Colonic mucosa (tissue), 4 donors: ENCODE measurements at regions not wholly inside any gene's neighbourhood (a gene's known extent, or its start where the extent isn't known, plus 50 kb on each side); places are given as distances from the start of the nearest gene placed in this dataset.
"Not testable (repeated sequence)": the region's sequence is repeated elsewhere in the genome, so short reads cannot be mapped to it uniquely, and the experiment has no call there.

Experiments used
- DNase-seq: peaks from one replicate; pipeline ENCODE4 v3.0.0-alpha.2; 2020
- H3K27ac ChIP-seq: fragments of 200-600 bp; one replicate; pipeline ENCODE4 v1.8.0; 2021
- H3K27me3 ChIP-seq: fragments of 200-600 bp; one replicate; pipeline ENCODE4 v1.8.0; 2021
- H3K36me3 ChIP-seq: fragments of 200-600 bp; one replicate; pipeline ENCODE4 v1.8.0; 2021
- H3K4me1 ChIP-seq: fragments of 200-600 bp; one replicate; pipeline ENCODE4 v1.8.0; 2021; ENCODE audit warnings: mild to moderate bottlenecking
- H3K4me3 ChIP-seq: fragments of 200-600 bp; one replicate; pipeline ENCODE4 v1.8.0; 2021
- H3K9ac ChIP-seq, 2 donors: one replicate each; pipeline ENCODE4 v1.7.0; 2013; ENCODE audit warnings: control low read depth in 2 of 2, low read depth in 2 of 2, low read length in 2 of 2
- H3K9me3 ChIP-seq: fragments of 200-600 bp; one replicate; pipeline ENCODE4 v1.8.0; 2021
- intact Hi-C: fragments of 100-400 bp; cut with DNase I; formaldehyde crosslinking; loops from one replicate; pipeline ENCODE4 v1.14.1; 2022
- TF ChIP-seq, protein P1 (sequence below): fragments of 200-600 bp; IDR thresholded peaks from one replicate; pipeline ENCODE4 v1.8.0; 2022; ENCODE audit warnings: antibody characterized with exemption, mild to moderate bottlenecking
- donor health status: healthy.
- donor health status: DM: no; HTN: no; CAD: no.
- donor health status: DM: no; HTN: no; CAD: no.

DNA sequence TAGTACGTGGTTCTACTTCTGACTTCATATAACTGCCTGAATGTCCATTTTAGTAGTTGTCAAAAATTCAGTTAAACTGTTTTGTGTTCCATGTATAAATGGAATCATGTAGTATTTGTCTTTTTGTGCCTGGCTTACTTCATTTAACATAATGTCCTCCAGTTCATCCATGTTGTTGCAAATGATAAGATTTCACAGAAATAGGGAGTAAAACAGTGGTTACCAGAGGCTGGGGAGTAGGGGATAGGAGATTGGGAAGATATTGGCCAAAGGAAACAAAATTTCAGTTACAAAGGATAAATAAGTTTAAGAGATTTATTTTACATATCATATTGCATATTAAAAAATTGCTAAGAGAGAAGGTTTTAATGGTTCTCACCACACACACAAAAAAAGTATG lies 425.0 kb upstream of the MEF2C start:
- intact Hi-C loops, result no loop called here
- H3K9ac ChIP-seq, result no peak overlapping the region
- no peak for DNase-seq

DNA sequence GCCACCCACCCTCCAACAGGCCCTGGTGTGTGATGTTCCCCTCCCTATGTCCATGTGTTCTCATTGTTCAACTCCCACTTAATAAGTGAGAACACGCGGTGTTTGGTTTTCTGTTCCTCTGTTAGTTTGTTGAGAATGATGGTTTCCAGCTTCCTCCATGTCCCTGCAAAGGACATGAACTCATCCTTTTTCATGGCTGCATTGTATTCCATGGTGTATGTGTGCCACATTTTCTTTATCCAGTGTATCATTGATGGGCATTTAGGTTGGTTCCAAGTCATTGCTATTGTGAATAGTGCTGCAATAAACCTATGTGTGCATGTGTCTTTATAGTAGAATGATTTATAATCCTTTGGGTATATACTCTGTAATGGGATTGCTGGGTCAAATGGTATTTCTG lies 424.2 kb upstream of the MEF2C start:
- H3K27ac ChIP-seq, H3K4me1 ChIP-seq, H3K27me3 ChIP-seq, H3K4me3 ChIP-seq, H3K9ac ChIP-seq, H3K36me3 ChIP-seq, DNase-seq, H3K9me3 ChIP-seq, intact Hi-C loops: not testable (repeated sequence)

More for the DNA sequence above, 425.0 kb upstream of the MEF2C start:
- Histone ChIP-seq H3K27me3 (no peaks in the 10 kb centered on the region), H3K36me3 (no peaks in the 10 kb centered on the region), H3K9me3 (no peaks in the 10 kb centered on the region), H3K4me1 (no peaks in the 10 kb centered on the region), H3K27ac (no peak overlapping the region), H3K4me3 (no peak overlapping the region)
- TF ChIP-seq, protein P1, sequence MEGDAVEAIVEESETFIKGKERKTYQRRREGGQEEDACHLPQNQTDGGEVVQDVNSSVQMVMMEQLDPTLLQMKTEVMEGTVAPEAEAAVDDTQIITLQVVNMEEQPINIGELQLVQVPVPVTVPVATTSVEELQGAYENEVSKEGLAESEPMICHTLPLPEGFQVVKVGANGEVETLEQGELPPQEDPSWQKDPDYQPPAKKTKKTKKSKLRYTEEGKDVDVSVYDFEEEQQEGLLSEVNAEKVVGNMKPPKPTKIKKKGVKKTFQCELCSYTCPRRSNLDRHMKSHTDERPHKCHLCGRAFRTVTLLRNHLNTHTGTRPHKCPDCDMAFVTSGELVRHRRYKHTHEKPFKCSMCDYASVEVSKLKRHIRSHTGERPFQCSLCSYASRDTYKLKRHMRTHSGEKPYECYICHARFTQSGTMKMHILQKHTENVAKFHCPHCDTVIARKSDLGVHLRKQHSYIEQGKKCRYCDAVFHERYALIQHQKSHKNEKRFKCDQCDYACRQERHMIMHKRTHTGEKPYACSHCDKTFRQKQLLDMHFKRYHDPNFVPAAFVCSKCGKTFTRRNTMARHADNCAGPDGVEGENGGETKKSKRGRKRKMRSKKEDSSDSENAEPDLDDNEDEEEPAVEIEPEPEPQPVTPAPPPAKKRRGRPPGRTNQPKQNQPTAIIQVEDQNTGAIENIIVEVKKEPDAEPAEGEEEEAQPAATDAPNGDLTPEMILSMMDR, result no peak

GRCh38 chr5:89303033-89303480 lies 420.1 kb upstream of the MEF2C start:
- intact Hi-C loops, result no loop called here
- H3K4me1 ChIP-seq, result no peaks in the 10 kb centered on the region
- H3K9me3 ChIP-seq, result no peaks in the 10 kb centered on the region
- no peak overlapping the region for H3K4me3 ChIP-seq
- no peak overlapping the region for H3K9ac ChIP-seq
- no peak overlapping the region for H3K27ac ChIP-seq
- no peak for DNase-seq
- no peaks in the 10 kb centered on the region for H3K27me3 ChIP-seq
- TF ChIP-seq, protein P1, result no peak
- no peaks in the 10 kb centered on the region for H3K36me3 ChIP-seq

DNA sequence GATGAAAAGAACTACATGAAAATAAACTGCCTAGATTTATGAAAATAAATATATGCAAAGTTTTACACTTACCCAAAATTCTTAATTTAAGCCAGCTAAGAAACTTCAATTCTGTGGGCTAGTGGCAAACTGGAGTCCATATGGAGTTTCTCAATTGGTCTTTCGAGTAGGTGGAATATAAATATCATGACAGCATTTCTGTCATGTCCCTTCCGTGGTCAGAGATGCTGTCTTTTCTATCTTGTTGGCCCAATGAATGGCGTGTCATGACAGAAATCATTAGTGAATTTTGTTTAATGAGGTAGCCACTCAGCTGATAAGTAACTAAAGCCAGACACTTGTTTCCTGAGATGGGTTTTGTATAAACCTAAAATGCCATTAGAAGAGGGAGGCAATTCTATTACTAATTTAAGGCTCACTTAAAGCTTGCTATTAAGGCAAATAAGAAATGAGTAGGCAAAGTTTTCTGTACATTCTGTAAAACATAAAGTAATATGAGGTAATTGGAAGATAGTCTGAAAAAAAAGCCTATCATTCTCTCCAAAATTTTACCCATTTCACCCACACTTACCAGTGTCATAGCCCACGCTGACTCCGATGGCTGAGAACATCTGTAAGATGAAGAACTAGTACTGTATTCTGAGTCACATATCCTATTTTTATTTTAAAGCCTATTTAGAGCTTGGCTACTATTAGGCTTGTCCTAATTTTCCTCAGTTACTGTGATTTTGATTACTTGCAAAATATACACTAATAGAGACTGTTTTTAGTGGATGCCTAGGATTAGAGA lies 419.3 kb upstream of the MEF2C start:
- no peaks in the 10 kb centered on the region for H3K27me3 ChIP-seq
- TF ChIP-seq, protein P1, result no peak
- H3K4me1 ChIP-seq, result no peaks in the 10 kb centered on the region
- intact Hi-C loops, result no loop called here
- no peak for DNase-seq
- H3K27ac ChIP-seq, result no peak overlapping the region
- H3K36me3 ChIP-seq, result no peaks in the 10 kb centered on the region
- no peak overlapping the region for H3K4me3 ChIP-seq
- H3K9ac ChIP-seq, result no peak overlapping the region
- H3K9me3 ChIP-seq, result no peaks in the 10 kb centered on the region

- DNase-seq, result no peak
- no peak overlapping the region for H3K27ac ChIP-seq
Observed at GRCh38 chr5:89301321-89302025, 418.5 kb upstream of the MEF2C start.

More at GRCh38 chr5:89301321-89302025, 418.5 kb upstream of the MEF2C start:
- Histone ChIP-seq H3K36me3 (no peaks in the 10 kb centered on the region), H3K9me3 (no peaks in the 10 kb centered on the region), H3K4me1 (no peaks in the 10 kb centered on the region), H3K9ac (no peak overlapping the region), H3K4me3 (no peak overlapping the region), H3K27me3 (no peaks in the 10 kb centered on the region)
- intact Hi-C loops, result no loop called here
- TF ChIP-seq, protein P1, result no peak
